ENCODE measurements at regions not wholly inside any gene's neighbourhood (a gene's known extent, or its start where the extent isn't known, plus 50 kb on each side); places are given as distances from the start of the nearest gene placed in this dataset.

DNA sequence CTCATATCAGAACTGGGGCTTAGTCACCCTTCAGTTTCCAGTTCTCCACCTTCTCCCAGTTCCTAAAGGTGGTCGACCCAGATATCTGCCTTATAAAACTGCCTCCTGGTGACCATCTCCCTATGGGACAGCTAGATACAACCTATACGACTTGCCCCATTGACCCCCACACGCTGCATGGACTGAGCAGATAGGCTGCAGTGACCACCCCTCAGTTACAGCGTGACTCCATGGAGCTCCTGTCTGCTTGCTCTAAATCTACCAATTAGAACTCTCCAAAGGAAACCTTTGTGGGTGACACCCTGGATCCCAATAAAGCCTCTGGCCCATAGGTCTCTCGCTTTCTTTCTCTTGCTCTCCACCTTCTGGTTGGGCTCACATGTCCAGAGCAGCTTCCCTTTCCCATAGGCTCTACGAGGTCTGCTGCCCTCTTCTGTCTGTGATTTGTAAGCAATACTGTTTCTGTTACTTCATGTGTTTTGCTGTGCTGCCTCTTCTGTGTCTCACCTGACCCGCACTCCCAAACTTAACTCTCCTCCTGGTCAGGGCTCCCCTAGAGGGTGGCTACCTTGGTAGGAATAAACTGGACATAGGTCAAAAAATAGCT, 971.3 kb upstream of the FAM98A start:
- Histone ChIP-seq H4K20me1 (ENCODE audit: low read depth, low read length) (no peaks in the 10 kb centered on the region), H3K4me3 (ENCODE audit: insufficient read depth, low read length, poor library complexity, severe bottlenecking) (no peak overlapping the region), H3K36me3 (ENCODE audit: low read length) (no peaks in the 10 kb centered on the region), H3K27ac (ENCODE audit: low read depth, low read length) (no peak overlapping the region), H3K9me2 (replicated peaks; ENCODE audit: insufficient read depth, low read length) (no peaks in the 10 kb centered on the region), H3K9me3 (ENCODE audit: insufficient read depth, low read length) (no peaks in the 10 kb centered on the region), H3K9ac (ENCODE audit: low read length) (no peak overlapping the region), H3F3A (ENCODE audit: insufficient read depth) (no peaks in the 10 kb centered on the region), H3K79me2 (ENCODE audit: insufficient read depth, low read length) (no peaks in the 10 kb centered on the region), H2AFZ (ENCODE audit: low read depth, low read length, severe bottlenecking) (no peak overlapping the region), H3K4me2 (ENCODE audit: low read depth, low read length, poor library complexity, severe bottlenecking) (no peak overlapping the region), H3K27me3 (ENCODE audit: low read length) (no peaks in the 10 kb centered on the region)
- TF ChIP-seq EZH2phosphoT487 (conservative IDR thresholded peaks at IDR 0.05; ENCODE audit: low read length): no peak
- TF ChIP-seq, protein P1, sequence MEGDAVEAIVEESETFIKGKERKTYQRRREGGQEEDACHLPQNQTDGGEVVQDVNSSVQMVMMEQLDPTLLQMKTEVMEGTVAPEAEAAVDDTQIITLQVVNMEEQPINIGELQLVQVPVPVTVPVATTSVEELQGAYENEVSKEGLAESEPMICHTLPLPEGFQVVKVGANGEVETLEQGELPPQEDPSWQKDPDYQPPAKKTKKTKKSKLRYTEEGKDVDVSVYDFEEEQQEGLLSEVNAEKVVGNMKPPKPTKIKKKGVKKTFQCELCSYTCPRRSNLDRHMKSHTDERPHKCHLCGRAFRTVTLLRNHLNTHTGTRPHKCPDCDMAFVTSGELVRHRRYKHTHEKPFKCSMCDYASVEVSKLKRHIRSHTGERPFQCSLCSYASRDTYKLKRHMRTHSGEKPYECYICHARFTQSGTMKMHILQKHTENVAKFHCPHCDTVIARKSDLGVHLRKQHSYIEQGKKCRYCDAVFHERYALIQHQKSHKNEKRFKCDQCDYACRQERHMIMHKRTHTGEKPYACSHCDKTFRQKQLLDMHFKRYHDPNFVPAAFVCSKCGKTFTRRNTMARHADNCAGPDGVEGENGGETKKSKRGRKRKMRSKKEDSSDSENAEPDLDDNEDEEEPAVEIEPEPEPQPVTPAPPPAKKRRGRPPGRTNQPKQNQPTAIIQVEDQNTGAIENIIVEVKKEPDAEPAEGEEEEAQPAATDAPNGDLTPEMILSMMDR (IDR thresholded peaks at IDR 0.05; ENCODE audit: insufficient read depth, low read length, poor library complexity, severe bottlenecking): no peak

DNA sequence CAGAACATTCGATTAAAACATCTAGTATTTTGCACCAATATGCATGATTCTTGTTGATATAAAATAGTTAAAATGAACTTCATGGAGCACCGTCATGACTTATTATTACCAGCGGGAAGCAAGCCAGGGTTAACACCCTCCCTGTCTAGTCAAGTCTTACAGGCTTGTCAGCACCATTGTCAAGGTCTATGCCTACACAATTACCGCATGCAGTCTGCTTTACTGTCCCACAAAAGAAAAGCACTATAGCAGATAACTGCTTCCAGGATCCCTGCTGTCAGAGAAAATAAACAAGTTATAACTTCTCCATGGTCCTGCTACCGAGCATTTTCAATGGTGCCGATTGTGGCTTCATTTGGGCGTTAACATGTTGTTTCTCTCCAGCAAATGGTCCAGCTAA, 968.0 kb upstream of the FAM98A start:
- H3K4me3 ChIP-seq (ENCODE audit: insufficient read depth, low read length, poor library complexity, severe bottlenecking): no peak overlapping the region
- no peaks in the 10 kb centered on the region for H3K79me2 ChIP-seq (ENCODE audit: insufficient read depth, low read length)
- no peaks in the 10 kb centered on the region for H3F3A ChIP-seq (ENCODE audit: insufficient read depth)
- H3K9me3 ChIP-seq (ENCODE audit: insufficient read depth, low read length): no peaks in the 10 kb centered on the region
- H3K36me3 ChIP-seq (ENCODE audit: low read length): no peaks in the 10 kb centered on the region
- no peaks in the 10 kb centered on the region for H3K27me3 ChIP-seq (ENCODE audit: low read length)
- no peaks in the 10 kb centered on the region for H3K9me2 ChIP-seq (replicated peaks; ENCODE audit: insufficient read depth, low read length)
- no peak overlapping the region for H3K9ac ChIP-seq (ENCODE audit: low read length)
- H2AFZ ChIP-seq (ENCODE audit: low read depth, low read length, severe bottlenecking): no peak overlapping the region
- TF ChIP-seq, protein P1 (IDR thresholded peaks at IDR 0.05; ENCODE audit: insufficient read depth, low read length, poor library complexity, severe bottlenecking): no peak
- TF ChIP-seq EZH2phosphoT487 (conservative IDR thresholded peaks at IDR 0.05; ENCODE audit: low read length): no peak
- no peak overlapping the region for H3K27ac ChIP-seq (ENCODE audit: low read depth, low read length)
- H3K4me2 ChIP-seq (ENCODE audit: low read depth, low read length, poor library complexity, severe bottlenecking): no peak overlapping the region
- no peaks in the 10 kb centered on the region for H4K20me1 ChIP-seq (ENCODE audit: low read depth, low read length)

DNA sequence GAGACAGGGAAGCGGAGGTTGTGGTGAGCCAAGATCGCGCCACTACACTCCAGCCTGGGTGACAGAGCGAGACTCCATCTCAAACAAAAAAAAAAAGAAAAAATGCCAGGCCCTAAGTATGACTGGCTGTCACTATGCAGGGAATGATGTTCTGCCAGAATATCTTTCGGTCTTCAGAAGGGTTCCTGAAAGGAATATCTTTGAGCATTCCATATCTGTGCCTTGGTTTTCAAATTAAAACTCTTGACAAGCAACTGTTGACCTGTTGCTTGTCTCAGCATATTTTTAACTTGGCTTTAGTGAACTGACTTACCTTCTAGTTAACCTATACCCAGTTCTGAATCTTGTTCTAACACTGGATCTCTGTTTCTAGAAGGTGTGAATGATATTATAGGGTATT, 953.2 kb upstream of the FAM98A start:
- H3K27me3 ChIP-seq (ENCODE audit: low read length): no peaks in the 10 kb centered on the region
- H3K27ac ChIP-seq (ENCODE audit: low read depth, low read length): no peak overlapping the region
- TF ChIP-seq EZH2phosphoT487 (conservative IDR thresholded peaks at IDR 0.05; ENCODE audit: low read length): no peak
- TF ChIP-seq, protein P1 (IDR thresholded peaks at IDR 0.05; ENCODE audit: insufficient read depth, low read length, poor library complexity, severe bottlenecking): no peak
- no peaks in the 10 kb centered on the region for H3K36me3 ChIP-seq (ENCODE audit: low read length)
- H3K9ac ChIP-seq (ENCODE audit: low read length): no peak overlapping the region
- no peaks in the 10 kb centered on the region for H4K20me1 ChIP-seq (ENCODE audit: low read depth, low read length)
- no peaks in the 10 kb centered on the region for H3F3A ChIP-seq (ENCODE audit: insufficient read depth)
- H3K79me2 ChIP-seq (ENCODE audit: insufficient read depth, low read length): no peaks in the 10 kb centered on the region
- H2AFZ ChIP-seq (ENCODE audit: low read depth, low read length, severe bottlenecking): no peak overlapping the region
- H3K4me2 ChIP-seq (ENCODE audit: low read depth, low read length, poor library complexity, severe bottlenecking): no peak overlapping the region
- H3K9me2 ChIP-seq (replicated peaks; ENCODE audit: insufficient read depth, low read length): no peaks in the 10 kb centered on the region
- H3K9me3 ChIP-seq (ENCODE audit: insufficient read depth, low read length): no peaks in the 10 kb centered on the region
- H3K4me3 ChIP-seq (ENCODE audit: insufficient read depth, low read length, poor library complexity, severe bottlenecking): no peak overlapping the region

Measured in SU-DHL-6 (cell line).